ENCODE measurements at regions not wholly inside any gene's neighbourhood (a gene's known extent, or its start where the extent isn't known, plus 50 kb on each side); places are given as distances from the start of the nearest gene placed in this dataset.
"Not testable (repeated sequence)": the region's sequence is repeated elsewhere in the genome, so short reads cannot be mapped to it uniquely, and the experiment has no call there.

- DNase-seq (ENCODE audit: low spot score): no peak
Measured at GRCh38 chr4:117014236-117014635, 71.1 kb downstream of the TRAM1L1 start.

- no peak for DNase-seq (ENCODE audit: low spot score)
Measured at GRCh38 chr4:117010671-117011070, 74.7 kb downstream of the TRAM1L1 start.

GRCh38 chr4:117001077-117001476 is 84.3 kb downstream of the TRAM1L1 start:
- DNase-seq (ENCODE audit: low spot score): no peak

- no peak for DNase-seq (ENCODE audit: low spot score)
Measured at GRCh38 chr4:116982656-116983055, 102.7 kb downstream of the TRAM1L1 start.

- DNase-seq (ENCODE audit: low spot score): not testable (repeated sequence)
Measured at GRCh38 chr4:116980436-116980835, 104.9 kb downstream of the TRAM1L1 start.

GRCh38 chr4:116959045-116959444 is 126.3 kb downstream of the TRAM1L1 start:
- no peak for DNase-seq (ENCODE audit: low spot score)

- no peak for DNase-seq (ENCODE audit: low spot score)
Measured at GRCh38 chr4:116953947-116954346, 131.4 kb downstream of the TRAM1L1 start.

- DNase-seq (ENCODE audit: low spot score): no peak
Measured at GRCh38 chr4:116952530-116953136, 132.7 kb downstream of the TRAM1L1 start.

GRCh38 chr4:116949856-116950255 is 135.5 kb downstream of the TRAM1L1 start:
- DNase-seq (ENCODE audit: low spot score): no peak

GRCh38 chr4:116942315-116942714 is 143.1 kb downstream of the TRAM1L1 start:
- no peak for DNase-seq (ENCODE audit: low spot score)

GRCh38 chr4:116930329-116930728 is 155.0 kb downstream of the TRAM1L1 start:
- no peak for DNase-seq (ENCODE audit: low spot score)

GRCh38 chr4:116926631-116927295 is 158.6 kb downstream of the TRAM1L1 start:
- DNase-seq (ENCODE audit: low spot score): no peak

- DNase-seq (ENCODE audit: low spot score): no peak
Measured at GRCh38 chr4:116925900-116926457, 159.4 kb downstream of the TRAM1L1 start.

- DNase-seq (ENCODE audit: low spot score): no peak
Measured at GRCh38 chr4:116923389-116923788, 162.0 kb downstream of the TRAM1L1 start.

- no peak for DNase-seq (ENCODE audit: low spot score)
Measured at GRCh38 chr4:116913451-116913850, 171.9 kb downstream of the TRAM1L1 start.

GRCh38 chr4:116906758-116907157 is 178.6 kb downstream of the TRAM1L1 start:
- no peak for DNase-seq (ENCODE audit: low spot score)

GRCh38 chr4:116899561-116899960 is 185.8 kb downstream of the TRAM1L1 start:
- DNase-seq (ENCODE audit: low spot score): no peak

GRCh38 chr4:116885579-116885978 is 199.8 kb downstream of the TRAM1L1 start:
- no peak for DNase-seq (ENCODE audit: low spot score)

GRCh38 chr4:116882503-116882902 is 202.9 kb downstream of the TRAM1L1 start:
- DNase-seq (ENCODE audit: low spot score): no peak

- no peak for DNase-seq (ENCODE audit: low spot score)
Measured at GRCh38 chr4:116881077-116881476, 204.3 kb downstream of the TRAM1L1 start.

GRCh38 chr4:116880625-116881024 is 204.8 kb downstream of the TRAM1L1 start:
- DNase-seq (ENCODE audit: low spot score): no peak

GRCh38 chr4:116878280-116878679 is 207.1 kb downstream of the TRAM1L1 start:
- no peak for DNase-seq (ENCODE audit: low spot score)

- DNase-seq (ENCODE audit: low spot score): no peak
Measured at GRCh38 chr4:116877069-116877468, 208.3 kb downstream of the TRAM1L1 start.

- DNase-seq (ENCODE audit: low spot score): no peak
Measured at GRCh38 chr4:116872941-116873340, 212.4 kb downstream of the TRAM1L1 start.
